ENCODE measurements at regions not wholly inside any gene's neighbourhood (a gene's known extent, or its start where the extent isn't known, plus 50 kb on each side); places are given as distances from the start of the nearest gene placed in this dataset.

- H3K4me3 ChIP-seq (ENCODE audit: low read depth, low read length): no peak overlapping the region
- ChIA-PET POLR2A (no interaction called here), CTCF (no interaction called here)
- TF ChIP-seq CTCF (IDR thresholded peaks at IDR 0.05; ENCODE audit: insufficient read depth, low read length, missing control alignments): no peak
- no peak for DNase-seq (ENCODE audit: low read depth, low spot score)
These were observed 107.2 kb downstream of the SPRY1 start for GRCh38 chr4:123503698-123504363.

- CTCF ChIA-PET: interaction anchor here (0.9 kb wide), 1 partner anchor 11 kb away, joined by 3 read pairs; no protein-coding TSS in a partner anchor
- POLR2A ChIA-PET: no interaction called here
- no peak for TF ChIP-seq CTCF (IDR thresholded peaks at IDR 0.05; ENCODE audit: insufficient read depth, low read length, missing control alignments)
- DNase-seq (ENCODE audit: low read depth, low spot score): no peak
- peak overlapping the region; percentile 58 for H3K4me3 ChIP-seq (ENCODE audit: low read depth, low read length)
These were observed 108.8 kb downstream of the SPRY1 start for GRCh38 chr4:123505095-123506010.

- peak overlapping the region; percentile 58 for H3K4me3 ChIP-seq (ENCODE audit: low read depth, low read length)
- no peak for DNase-seq (ENCODE audit: low read depth, low spot score)
- TF ChIP-seq CTCF (IDR thresholded peaks at IDR 0.05; ENCODE audit: insufficient read depth, low read length, missing control alignments): no peak
- POLR2A ChIA-PET: no interaction called here
- CTCF ChIA-PET: no interaction called here
These were observed 109.6 kb downstream of the SPRY1 start for GRCh38 chr4:123506011-123506695.

GRCh38 chr4:123507376-123507775 lies 110.8 kb downstream of the SPRY1 start:
- ChIA-PET CTCF (no interaction called here), POLR2A (no interaction called here)
- no peak for DNase-seq (ENCODE audit: low read depth, low spot score)
- no peak for TF ChIP-seq CTCF (IDR thresholded peaks at IDR 0.05; ENCODE audit: insufficient read depth, low read length, missing control alignments)
- H3K4me3 ChIP-seq (ENCODE audit: low read depth, low read length): no peak overlapping the region

GRCh38 chr4:123510221-123510620 lies 113.6 kb downstream of the SPRY1 start:
- H3K4me3 ChIP-seq (ENCODE audit: low read depth, low read length): no peak overlapping the region
- no peak for DNase-seq (ENCODE audit: low read depth, low spot score)
- CTCF ChIA-PET: interaction anchor here (1.5 kb wide), 1 partner anchor 55 kb away, joined by 3 read pairs; no protein-coding TSS in a partner anchor
- no peak for TF ChIP-seq CTCF (IDR thresholded peaks at IDR 0.05; ENCODE audit: insufficient read depth, low read length, missing control alignments)
- POLR2A ChIA-PET: no interaction called here

- no peak for TF ChIP-seq CTCF (IDR thresholded peaks at IDR 0.05; ENCODE audit: insufficient read depth, low read length, missing control alignments)
- CTCF ChIA-PET: interaction anchor here (1.5 kb wide), 1 partner anchor 55 kb away, joined by 3 read pairs; no protein-coding TSS in a partner anchor
- no peak overlapping the region for H3K4me3 ChIP-seq (ENCODE audit: low read depth, low read length)
- POLR2A ChIA-PET: no interaction called here
- no peak for DNase-seq (ENCODE audit: low read depth, low spot score)
These were observed 114.1 kb downstream of the SPRY1 start for GRCh38 chr4:123510659-123511058.
